Glutamatergic neuron (in vitro differentiated cells): ENCODE measurements at regions not wholly inside any gene's neighbourhood (a gene's known extent, or its start where the extent isn't known, plus 50 kb on each side); places are given as distances from the start of the nearest gene placed in this dataset.

Source experiments
- DNase-seq: peaks from one replicate; pipeline ENCODE4 v3.0.0; 2022
- H3K27ac Mint-ChIP-seq: one replicate; pipeline ENCODE4 v1.8.0; 2020; ENCODE audit warnings: mild to moderate bottlenecking, mixed read lengths, inconsistent platforms; ENCODE audit not compliant: unreplicated experiment
- H3K27me3 Mint-ChIP-seq: one replicate; pipeline ENCODE4 v1.8.0; 2020; ENCODE audit warnings: mild to moderate bottlenecking, moderate library complexity, mixed read lengths, inconsistent platforms; ENCODE audit not compliant: unreplicated experiment
- H3K36me3 Mint-ChIP-seq: one replicate; pipeline ENCODE4 v1.8.0; 2020; ENCODE audit warnings: mild to moderate bottlenecking, mixed read lengths, inconsistent platforms; ENCODE audit not compliant: unreplicated experiment
- H3K4me1 Mint-ChIP-seq: one replicate; pipeline ENCODE4 v1.8.0; 2020; ENCODE audit warnings: mild to moderate bottlenecking, low read depth, mixed read lengths, inconsistent platforms; ENCODE audit not compliant: unreplicated experiment
- H3K4me3 Mint-ChIP-seq: one replicate; pipeline ENCODE4 v1.8.0; 2020; ENCODE audit warnings: mild to moderate bottlenecking, mixed read lengths, inconsistent platforms; ENCODE audit not compliant: unreplicated experiment
- H3K9me3 Mint-ChIP-seq: one replicate; pipeline ENCODE4 v1.8.0; 2020; ENCODE audit warnings: mild to moderate bottlenecking, moderate library complexity, mixed read lengths, inconsistent platforms; ENCODE audit not compliant: unreplicated experiment
- TF ChIP-seq, protein P1 (sequence below): fragments of 200-600 bp; sonication (generic); IDR thresholded peaks from one replicate; pipeline ENCODE4 v1.5.0; 2021; ENCODE audit not compliant: partially characterized antibody, unreplicated experiment

GRCh38 chr4:13178621-13179020, 305.5 kb downstream of the RAB28 start:
- no peak overlapping the region for H3K4me3 Mint-ChIP-seq
- TF ChIP-seq, protein P1, sequence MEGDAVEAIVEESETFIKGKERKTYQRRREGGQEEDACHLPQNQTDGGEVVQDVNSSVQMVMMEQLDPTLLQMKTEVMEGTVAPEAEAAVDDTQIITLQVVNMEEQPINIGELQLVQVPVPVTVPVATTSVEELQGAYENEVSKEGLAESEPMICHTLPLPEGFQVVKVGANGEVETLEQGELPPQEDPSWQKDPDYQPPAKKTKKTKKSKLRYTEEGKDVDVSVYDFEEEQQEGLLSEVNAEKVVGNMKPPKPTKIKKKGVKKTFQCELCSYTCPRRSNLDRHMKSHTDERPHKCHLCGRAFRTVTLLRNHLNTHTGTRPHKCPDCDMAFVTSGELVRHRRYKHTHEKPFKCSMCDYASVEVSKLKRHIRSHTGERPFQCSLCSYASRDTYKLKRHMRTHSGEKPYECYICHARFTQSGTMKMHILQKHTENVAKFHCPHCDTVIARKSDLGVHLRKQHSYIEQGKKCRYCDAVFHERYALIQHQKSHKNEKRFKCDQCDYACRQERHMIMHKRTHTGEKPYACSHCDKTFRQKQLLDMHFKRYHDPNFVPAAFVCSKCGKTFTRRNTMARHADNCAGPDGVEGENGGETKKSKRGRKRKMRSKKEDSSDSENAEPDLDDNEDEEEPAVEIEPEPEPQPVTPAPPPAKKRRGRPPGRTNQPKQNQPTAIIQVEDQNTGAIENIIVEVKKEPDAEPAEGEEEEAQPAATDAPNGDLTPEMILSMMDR = no peak
- H3K4me1 Mint-ChIP-seq = no peaks in the 10 kb centered on the region
- no peaks in the 10 kb centered on the region for H3K27me3 Mint-ChIP-seq
- DNase-seq = no peak
- H3K27ac Mint-ChIP-seq = no peak overlapping the region
- no peaks in the 10 kb centered on the region for H3K36me3 Mint-ChIP-seq
- no peaks in the 10 kb centered on the region for H3K9me3 Mint-ChIP-seq

DNA sequence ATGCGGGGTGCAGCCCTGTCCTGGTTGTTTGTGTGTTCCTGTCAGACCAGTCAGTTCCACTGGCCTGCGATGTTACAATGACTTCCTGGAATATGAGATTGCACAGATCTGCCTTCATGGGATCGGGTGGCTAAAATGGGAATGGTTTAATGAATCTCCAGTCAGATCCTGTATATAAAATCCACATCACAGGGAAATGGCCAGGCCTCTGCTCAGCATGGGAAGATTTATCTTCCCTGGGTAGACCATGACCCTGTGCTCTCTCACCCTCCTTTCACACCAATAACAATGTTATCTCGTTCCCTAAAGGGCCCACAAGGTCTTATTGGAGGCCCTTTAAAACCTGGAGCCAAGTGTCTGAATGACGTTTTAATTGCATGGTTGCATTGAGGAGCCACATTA, 307.4 kb downstream of the RAB28 start:
- Mint-ChIP-seq H3K36me3 (no peaks in the 10 kb centered on the region), H3K9me3 (no peaks in the 10 kb centered on the region), H3K4me3 (no peak overlapping the region), H3K27ac (no peak overlapping the region), H3K4me1 (no peaks in the 10 kb centered on the region), H3K27me3 (no peaks in the 10 kb centered on the region)
- no peak for DNase-seq
- TF ChIP-seq, protein P1 = no peak

DNA sequence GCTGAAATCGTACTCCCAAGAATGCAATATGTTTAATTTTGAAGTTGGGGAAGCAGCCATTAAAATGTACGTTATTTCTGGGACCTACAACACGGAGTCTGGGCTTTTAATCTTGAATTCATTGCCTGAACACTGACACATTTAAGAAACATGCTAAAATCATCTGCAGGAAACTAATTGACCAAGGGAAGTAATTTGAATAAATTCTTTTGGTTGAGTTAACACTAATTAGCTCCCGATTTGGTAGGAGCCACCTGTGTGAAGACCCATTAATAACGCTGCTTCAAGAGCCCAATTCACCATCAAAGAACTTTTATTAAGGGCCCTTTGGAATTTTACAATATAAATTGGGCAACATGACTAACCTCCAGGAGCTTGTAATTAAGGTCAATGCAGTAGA, 309.2 kb downstream of the RAB28 start:
- Mint-ChIP-seq H3K27ac (no peak overlapping the region), H3K36me3 (no peaks in the 10 kb centered on the region), H3K27me3 (no peaks in the 10 kb centered on the region), H3K9me3 (no peaks in the 10 kb centered on the region), H3K4me1 (no peaks in the 10 kb centered on the region), H3K4me3 (no peak overlapping the region)
- TF ChIP-seq, protein P1 = no peak
- no peak for DNase-seq

DNA sequence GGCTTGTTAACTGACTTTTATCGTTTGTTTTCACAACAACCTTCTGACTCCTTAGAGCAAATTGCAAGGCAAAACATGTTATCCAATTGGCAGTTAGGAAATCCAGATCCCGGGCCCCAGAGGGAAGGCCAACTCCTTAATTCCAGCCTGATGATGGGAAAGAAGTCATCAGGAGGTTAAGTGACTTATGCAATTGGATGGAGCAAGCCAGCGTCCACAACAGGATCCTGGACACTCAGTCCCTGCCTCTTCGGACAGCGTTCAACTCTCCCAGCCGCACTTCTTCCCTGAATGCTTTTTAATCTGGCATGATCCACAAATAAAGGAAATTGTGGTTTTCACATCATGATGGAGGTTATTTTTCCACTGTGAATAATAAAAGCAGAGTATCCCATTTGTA, 310.1 kb downstream of the RAB28 start:
- Mint-ChIP-seq H3K27me3 (no peaks in the 10 kb centered on the region), H3K4me1 (no peaks in the 10 kb centered on the region), H3K4me3 (no peak overlapping the region), H3K9me3 (no peaks in the 10 kb centered on the region), H3K27ac (no peak overlapping the region), H3K36me3 (no peaks in the 10 kb centered on the region)
- no peak for DNase-seq
- TF ChIP-seq, protein P1 = no peak

- Mint-ChIP-seq H3K27ac (no peak overlapping the region), H3K9me3 (no peaks in the 10 kb centered on the region), H3K4me1 (no peaks in the 10 kb centered on the region), H3K27me3 (no peaks in the 10 kb centered on the region), H3K4me3 (no peak overlapping the region), H3K36me3 (no peaks in the 10 kb centered on the region)
- DNase-seq = no peak
- TF ChIP-seq, protein P1 = no peak
Observed at GRCh38 chr4:13171292-13172057, 312.7 kb downstream of the RAB28 start.
